HAP-1 (cell line): ENCODE measurements at regions not wholly inside any gene's neighbourhood (a gene's known extent, or its start where the extent isn't known, plus 50 kb on each side); places are given as distances from the start of the nearest gene placed in this dataset.

Source experiments
- DNase-seq, 2 experiments: peaks; one replicate each; pipeline ENCODE4 v3.0.0-alpha.2; 2016 to 2020; ENCODE audit warnings: low spot score in 2 of 2
- H3K27me3 ChIP-seq: fragments of 250-450 bp; sonication (Bioruptor Pico); 2 replicates; pipeline ENCODE4 v1.5.1; 2020; ENCODE audit warnings: low read depth, mild to moderate bottlenecking, moderate library complexity
- H3K36me3 ChIP-seq: fragments of 250-450 bp; sonication (Bioruptor Pico); replicated peaks from 2 replicates; pipeline ENCODE4 v1.5.1; 2020; ENCODE audit warnings: mild to moderate bottlenecking
- H3K4me1 ChIP-seq: fragments of 250-450 bp; sonication (Bioruptor Pico); 2 replicates; pipeline ENCODE4 v1.5.1; 2020; ENCODE audit warnings: mild to moderate bottlenecking
- H3K4me3 ChIP-seq: fragments of 250-450 bp; sonication (Bioruptor Pico); 2 replicates; pipeline ENCODE4 v1.5.1; 2020; ENCODE audit warnings: mild to moderate bottlenecking, moderate library complexity
- H3K9me3 ChIP-seq: fragments of 250-450 bp; sonication (Bioruptor Pico); 2 replicates; pipeline ENCODE4 v1.5.1; 2020; ENCODE audit warnings: mild to moderate bottlenecking, moderate library complexity
- in situ Hi-C: fragments of 300-500 bp; cut with MboI; formaldehyde crosslinking; loops from 3 replicates; pipeline ENCODE4 v1.14.3; 2020; ENCODE audit warnings: low sequenced_read_pairs, inconsistent platforms, mixed read lengths

GRCh38 chr13:100904293-100904976, 229.8 kb upstream of the TMTC4 start:
- DNase-seq = no peak
- H3K27me3 ChIP-seq = no peaks in the 10 kb centered on the region
- no peaks in the 10 kb centered on the region for H3K9me3 ChIP-seq
- H3K4me1 ChIP-seq = no peaks in the 10 kb centered on the region
- H3K36me3 ChIP-seq = no peaks in the 10 kb centered on the region
- in situ Hi-C loops = no loop called here
- no peak overlapping the region for H3K4me3 ChIP-seq

DNA sequence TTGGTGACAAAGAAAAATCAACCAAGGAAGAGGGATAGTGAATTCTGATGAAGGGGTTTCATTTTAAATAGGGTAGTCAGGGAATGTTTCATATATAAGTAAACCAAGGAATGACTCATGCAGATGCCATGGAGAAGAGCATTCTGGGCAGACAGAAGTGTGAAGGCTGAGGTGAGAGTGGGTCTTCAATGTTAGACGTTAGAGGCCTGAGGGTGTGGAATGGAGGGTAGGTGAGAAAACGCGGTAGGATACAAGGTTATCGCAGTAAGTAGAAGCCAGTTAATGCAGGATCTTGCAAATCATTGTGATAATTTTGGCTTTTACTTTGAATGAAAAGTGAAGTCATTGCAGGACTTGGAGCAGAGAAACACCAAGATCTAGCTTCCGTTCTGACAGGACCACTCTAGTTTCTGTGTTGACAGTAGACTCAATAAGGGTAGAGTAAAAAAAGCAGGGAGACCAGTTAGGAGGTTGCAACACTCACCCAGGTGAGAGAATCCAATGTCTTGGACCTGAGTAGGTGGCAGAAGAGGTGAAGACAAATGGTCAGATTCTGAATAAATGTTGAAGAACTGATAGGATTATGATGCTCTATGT, 225.2 kb upstream of the TMTC4 start:
- no peak for DNase-seq
- in situ Hi-C loops = no loop called here
- Histone ChIP-seq H3K9me3 (no peaks in the 10 kb centered on the region), H3K4me1 (no peaks in the 10 kb centered on the region), H3K4me3 (no peak overlapping the region), H3K27me3 (no peaks in the 10 kb centered on the region), H3K36me3 (no peaks in the 10 kb centered on the region)

- H3K4me3 ChIP-seq = no peak overlapping the region
- in situ Hi-C loops = no loop called here
- no peaks in the 10 kb centered on the region for H3K9me3 ChIP-seq
- H3K4me1 ChIP-seq = no peaks in the 10 kb centered on the region
- H3K36me3 ChIP-seq = no peaks in the 10 kb centered on the region
- DNase-seq = no peak
- no peaks in the 10 kb centered on the region for H3K27me3 ChIP-seq
Observed at GRCh38 chr13:100898431-100898830, 223.8 kb upstream of the TMTC4 start.

GRCh38 chr13:100895651-100896050, 221.1 kb upstream of the TMTC4 start:
- no peak overlapping the region for H3K4me3 ChIP-seq
- no peak for DNase-seq
- in situ Hi-C loops = no loop called here

GRCh38 chr13:100892981-100893380, 218.4 kb upstream of the TMTC4 start:
- in situ Hi-C loops = no loop called here

More at GRCh38 chr13:100895651-100896050, 221.1 kb upstream of the TMTC4 start:
- Histone ChIP-seq H3K4me1 (no peaks in the 10 kb centered on the region), H3K9me3 (no peaks in the 10 kb centered on the region), H3K27me3 (no peaks in the 10 kb centered on the region), H3K36me3 (no peaks in the 10 kb centered on the region)

DNA sequence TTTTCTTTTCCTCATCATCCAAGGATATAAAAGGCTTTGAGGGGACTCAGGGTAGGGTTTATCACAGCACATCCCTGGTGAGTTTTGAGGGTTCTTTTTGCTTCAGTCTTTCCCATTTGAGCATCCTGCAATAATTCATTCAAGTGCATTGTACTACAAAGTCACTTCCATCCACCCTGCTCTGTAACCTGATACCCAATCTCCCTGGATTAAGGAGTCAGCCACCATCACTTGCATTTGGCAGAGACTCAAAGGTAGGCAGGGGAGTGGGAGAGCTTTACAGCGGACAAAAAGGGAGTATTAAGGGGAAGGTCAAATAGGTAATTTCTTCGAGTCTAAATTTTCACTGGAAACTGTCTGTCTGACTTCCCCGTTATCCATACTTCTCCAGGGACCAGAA, 216.1 kb upstream of the TMTC4 start:
- Histone ChIP-seq H3K4me1 (no peaks in the 10 kb centered on the region), H3K27me3 (no peaks in the 10 kb centered on the region), H3K9me3 (no peaks in the 10 kb centered on the region), H3K36me3 (no peaks in the 10 kb centered on the region), H3K4me3 (no peak overlapping the region)
- DNase-seq = no peak
- in situ Hi-C loops = no loop called here

More at GRCh38 chr13:100892981-100893380, 218.4 kb upstream of the TMTC4 start:
- H3K9me3 ChIP-seq = no peaks in the 10 kb centered on the region
- H3K4me3 ChIP-seq = no peak overlapping the region
- no peaks in the 10 kb centered on the region for H3K36me3 ChIP-seq
- H3K27me3 ChIP-seq = no peaks in the 10 kb centered on the region
- no peak for DNase-seq
- H3K4me1 ChIP-seq = no peaks in the 10 kb centered on the region

GRCh38 chr13:100887729-100888151, 213.1 kb upstream of the TMTC4 start:
- H3K27me3 ChIP-seq = no peaks in the 10 kb centered on the region
- no peak for DNase-seq
- no peak overlapping the region for H3K4me3 ChIP-seq
- no peaks in the 10 kb centered on the region for H3K36me3 ChIP-seq
- no peaks in the 10 kb centered on the region for H3K9me3 ChIP-seq
- in situ Hi-C loops = no loop called here
- H3K4me1 ChIP-seq = no peaks in the 10 kb centered on the region

GRCh38 chr13:100883453-100883852, 208.9 kb upstream of the TMTC4 start:
- no peak for DNase-seq
- Histone ChIP-seq H3K4me3 (no peak overlapping the region), H3K36me3 (no peaks in the 10 kb centered on the region), H3K27me3 (no peaks in the 10 kb centered on the region), H3K4me1 (no peaks in the 10 kb centered on the region), H3K9me3 (no peaks in the 10 kb centered on the region)
- in situ Hi-C loops = no loop called here

DNA sequence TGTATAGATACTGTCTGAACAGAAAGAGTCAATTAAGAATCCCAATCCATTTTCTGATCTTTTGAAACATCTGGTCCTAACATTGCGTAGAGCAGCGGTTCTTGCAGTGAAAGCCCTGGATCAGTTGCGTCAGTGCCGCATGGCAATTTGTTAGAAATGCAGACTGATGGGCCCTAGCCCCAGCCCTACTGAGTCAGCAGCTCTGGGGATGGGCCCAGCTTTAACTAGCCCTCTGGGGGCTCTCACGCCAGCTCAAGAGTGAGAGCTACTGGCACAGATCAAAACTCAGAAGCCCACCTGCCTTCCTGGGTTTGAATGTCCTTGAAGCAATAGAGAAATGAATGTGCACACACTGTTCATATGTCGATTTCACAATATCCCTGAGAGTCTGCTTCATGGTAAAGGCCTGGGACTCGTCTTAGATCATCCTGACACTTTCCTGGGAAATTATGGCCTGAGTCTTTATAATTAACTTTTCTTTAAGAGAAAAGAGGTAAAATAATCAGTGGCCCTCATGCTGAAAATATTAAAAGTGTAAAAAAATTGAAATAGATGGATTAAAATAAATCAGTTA, 206.8 kb upstream of the TMTC4 start:
- Histone ChIP-seq H3K9me3 (no peaks in the 10 kb centered on the region), H3K4me3 (no peak overlapping the region), H3K4me1 (no peaks in the 10 kb centered on the region), H3K36me3 (no peaks in the 10 kb centered on the region), H3K27me3 (no peaks in the 10 kb centered on the region)
- in situ Hi-C loops = no loop called here
- no peak for DNase-seq

DNA sequence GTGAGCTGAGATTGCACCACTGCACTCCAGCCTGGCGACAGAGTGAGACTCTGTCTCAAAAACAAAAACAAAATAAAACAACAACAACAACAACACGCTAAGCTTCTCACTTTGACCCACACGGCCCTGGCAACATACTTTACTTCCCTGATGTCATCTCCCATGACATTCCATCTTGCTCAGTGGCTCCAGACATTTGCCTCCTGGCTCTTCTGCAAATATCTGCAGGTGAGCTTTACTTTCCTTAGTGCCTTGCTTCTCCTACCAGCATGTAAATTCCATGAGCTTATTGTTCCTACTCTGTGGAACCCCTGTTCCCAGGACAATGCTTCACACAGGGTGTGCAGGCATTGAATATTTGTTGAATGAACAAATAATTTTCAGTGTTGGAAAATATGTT, 205.6 kb upstream of the TMTC4 start:
- H3K4me3 ChIP-seq = no peak overlapping the region
- no peak for DNase-seq
- H3K27me3 ChIP-seq = no peaks in the 10 kb centered on the region
- no peaks in the 10 kb centered on the region for H3K36me3 ChIP-seq
- 0 out of 2 replicates have a peak, but pooled peaks cover 3% of the 10 kb centered on the region for H3K9me3 ChIP-seq
- in situ Hi-C loops = no loop called here
- no peaks in the 10 kb centered on the region for H3K4me1 ChIP-seq

DNA sequence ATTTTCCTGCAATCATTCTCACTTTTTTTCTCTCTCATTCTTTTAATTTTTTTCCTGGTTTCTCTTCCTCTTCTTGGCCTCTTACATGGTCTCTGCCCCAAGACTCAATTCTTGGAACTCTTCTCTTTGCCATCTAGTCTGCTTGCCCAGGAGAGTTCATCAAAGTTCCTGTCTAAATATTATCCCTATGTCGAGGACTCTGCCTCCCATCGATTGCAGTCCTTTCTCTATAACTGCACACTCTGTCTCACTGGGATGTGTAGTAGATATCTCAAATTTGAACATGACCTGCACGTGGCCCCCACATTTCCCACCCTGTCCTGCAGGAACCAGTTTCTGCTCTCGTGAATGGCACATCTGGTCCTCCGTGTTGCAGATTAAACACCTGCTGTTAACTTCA, 204.7 kb upstream of the TMTC4 start:
- Histone ChIP-seq H3K36me3 (no peaks in the 10 kb centered on the region), H3K4me3 (no peak overlapping the region), H3K27me3 (no peaks in the 10 kb centered on the region), H3K4me1 (no peaks in the 10 kb centered on the region), H3K9me3 (0 out of 2 replicates have a peak, but pooled peaks cover 3% of the 10 kb centered on the region)
- no peak for DNase-seq
- in situ Hi-C loops = no loop called here

GRCh38 chr13:100876044-100876403, 201.4 kb upstream of the TMTC4 start:
- in situ Hi-C loops = no loop called here
- H3K27me3 ChIP-seq = no peaks in the 10 kb centered on the region
- H3K9me3 ChIP-seq = 0 out of 2 replicates have a peak, but pooled peaks cover 3% of the 10 kb centered on the region
- no peaks in the 10 kb centered on the region for H3K36me3 ChIP-seq
- H3K4me1 ChIP-seq = no peaks in the 10 kb centered on the region
- no peak for DNase-seq
- H3K4me3 ChIP-seq = no peak overlapping the region

DNA sequence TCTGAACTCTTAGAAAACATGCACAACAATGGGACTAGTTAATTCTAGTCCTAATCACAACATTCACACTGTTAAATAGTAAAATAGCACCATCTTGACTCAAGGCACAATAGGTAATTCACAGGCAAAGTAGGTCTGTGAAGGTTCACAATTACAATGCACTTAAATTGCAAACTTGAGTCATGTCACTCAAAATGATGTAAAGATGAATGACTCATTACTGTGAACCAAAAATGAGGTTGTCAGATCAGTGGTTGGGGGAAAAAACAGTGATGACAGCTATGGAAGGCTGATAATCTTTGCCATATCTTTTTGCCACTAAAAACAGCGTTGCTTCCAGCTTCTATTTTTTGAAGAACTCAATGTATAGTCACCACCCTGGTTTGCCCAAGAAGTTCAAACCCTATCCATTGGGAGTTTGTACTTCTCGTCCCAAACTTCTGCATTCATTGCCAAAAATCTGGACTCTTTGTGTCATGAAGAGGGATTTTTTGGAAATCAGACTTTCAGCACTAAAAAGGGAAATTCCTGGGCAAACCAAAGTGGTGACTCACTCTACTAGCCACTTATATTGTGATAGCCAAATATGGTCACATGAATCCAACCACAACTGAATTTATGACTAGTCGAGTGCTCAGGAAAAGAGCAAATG, 200.9 kb upstream of the TMTC4 start:
- DNase-seq = no peak
- Histone ChIP-seq H3K4me3 (no peak overlapping the region), H3K36me3 (no peaks in the 10 kb centered on the region), H3K27me3 (no peaks in the 10 kb centered on the region), H3K4me1 (no peaks in the 10 kb centered on the region), H3K9me3 (0 out of 2 replicates have a peak, but pooled peaks cover 3% of the 10 kb centered on the region)
- in situ Hi-C loops = no loop called here

DNA sequence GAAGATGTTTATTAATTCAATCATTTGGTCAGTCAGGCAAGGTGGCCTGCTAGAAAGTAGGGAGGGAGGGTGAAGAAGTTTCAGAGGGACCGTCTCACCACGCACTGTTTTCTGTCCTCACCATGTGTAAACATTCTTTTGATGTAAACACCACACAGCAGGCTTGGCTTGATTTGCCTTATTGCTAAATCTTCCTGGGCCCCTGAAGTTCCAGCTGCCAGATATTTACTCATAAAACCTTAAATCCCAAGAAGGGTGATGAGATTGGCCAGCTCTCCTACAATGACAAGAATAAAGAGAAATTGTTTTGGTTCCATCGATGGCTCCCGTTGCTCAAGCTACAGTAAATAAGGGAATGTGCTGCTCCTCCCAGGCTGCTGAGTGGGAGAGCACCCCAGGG, 198.2 kb upstream of the TMTC4 start:
- DNase-seq = no peak
- no peak overlapping the region for H3K4me3 ChIP-seq
- H3K27me3 ChIP-seq = no peaks in the 10 kb centered on the region
- 0 out of 2 replicates have a peak, but pooled peaks cover 3% of the 10 kb centered on the region for H3K9me3 ChIP-seq
- in situ Hi-C loops = no loop called here
- no peaks in the 10 kb centered on the region for H3K36me3 ChIP-seq
- H3K4me1 ChIP-seq = no peaks in the 10 kb centered on the region
